Activated CD4-positive, alpha-beta memory T cell treated with anti-CD3 and anti-CD28 coated beads, Interleukin-2, amount 10 ng/mL, durations not matched to agents 7 days and 5 days (primary cell): ENCODE measurements at regions not wholly inside any gene's neighbourhood (a gene's known extent, or its start where the extent isn't known, plus 50 kb on each side); places are given as distances from the start of the nearest gene placed in this dataset.

Source experiments
- CTCF ChIA-PET: fragments of 350-600 bp; sonication (Branson Sonifier 250); formaldehyde crosslinking; loops from one replicate; lab custom pipeline; 2021; ENCODE audit warnings: antibody characterized with exemption, inconsistent platforms; lab: Charles Lee
- POLR2A ChIA-PET: fragments of 350-600 bp; sonication (Branson Sonifier 250); formaldehyde crosslinking; loops from one replicate; lab custom pipeline; 2021; ENCODE audit warnings: antibody characterized with exemption; lab: Charles Lee
- DNase-seq: peaks from one replicate; pipeline ENCODE4 v3.0.0-alpha.2; 2020
- H3K27ac Mint-ChIP-seq: one replicate; pipeline ENCODE4 v1.8.0; 2021; ENCODE audit warnings: mild to moderate bottlenecking, mixed read lengths
- H3K27me3 Mint-ChIP-seq: one replicate; pipeline ENCODE4 v1.8.0; 2021; ENCODE audit warnings: mixed read lengths
- H3K36me3 Mint-ChIP-seq: one replicate; pipeline ENCODE4 v1.8.0; 2021; ENCODE audit warnings: low read depth, mixed read lengths
- H3K4me1 Mint-ChIP-seq: one replicate; pipeline ENCODE4 v1.8.0; 2021; ENCODE audit warnings: mixed read lengths
- H3K4me3 Mint-ChIP-seq: one replicate; pipeline ENCODE4 v1.8.0; 2021; ENCODE audit warnings: mild to moderate bottlenecking, mixed read lengths
- H3K9me3 Mint-ChIP-seq: one replicate; pipeline ENCODE4 v1.8.0; 2021; ENCODE audit warnings: mixed read lengths

GRCh38 chr1:182129398-182129797 lies 67.9 kb upstream of the ZNF648 start:
- no peak for DNase-seq
- H3K9me3 Mint-ChIP-seq = peaks cover 18% of the 10 kb centered on the region
- no peak overlapping the region for H3K4me3 Mint-ChIP-seq
- H3K27ac Mint-ChIP-seq = no peak overlapping the region
- H3K27me3 Mint-ChIP-seq = peaks cover 3% of the 10 kb centered on the region
- ChIA-PET POLR2A (no interaction called here), CTCF (interaction anchor here (3.9 kb wide), 1 partner anchor 14 kb away, joined by 17 read pairs; no protein-coding TSS in a partner anchor)
- peaks cover 7% of the 10 kb centered on the region for H3K36me3 Mint-ChIP-seq
- H3K4me1 Mint-ChIP-seq = no peaks in the 10 kb centered on the region

DNA sequence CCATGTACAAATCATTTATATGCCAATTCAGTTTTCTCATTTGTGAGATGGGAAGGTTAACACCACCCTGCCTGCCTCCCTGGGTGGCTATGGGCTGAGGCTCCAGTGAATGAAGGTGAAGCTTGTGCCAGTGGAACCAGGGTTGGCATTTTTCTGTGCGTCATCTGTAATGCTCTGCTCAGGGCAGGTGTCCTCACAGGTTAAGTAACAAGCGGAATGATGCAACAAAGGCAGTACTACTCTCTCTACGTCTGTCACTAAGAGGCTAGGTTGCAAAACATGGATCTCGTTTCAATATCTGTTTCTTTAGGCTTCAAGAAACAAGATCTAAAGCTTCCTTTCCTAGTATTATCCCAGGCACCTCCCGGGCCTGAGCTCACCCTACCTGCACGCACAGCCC lies 67.0 kb upstream of the ZNF648 start:
- ChIA-PET CTCF (interaction anchor here (2.1 kb wide), 1 partner anchor 15 kb away, joined by 6 read pairs; no protein-coding TSS in a partner anchor), POLR2A (no interaction called here)
- Mint-ChIP-seq H3K36me3 (no peaks in the 10 kb centered on the region), H3K4me1 (no peaks in the 10 kb centered on the region), H3K9me3 (peaks cover 10% of the 10 kb centered on the region), H3K4me3 (no peak overlapping the region), H3K27me3 (peaks cover 3% of the 10 kb centered on the region), H3K27ac (no peak overlapping the region)
- DNase-seq = no peak

DNA sequence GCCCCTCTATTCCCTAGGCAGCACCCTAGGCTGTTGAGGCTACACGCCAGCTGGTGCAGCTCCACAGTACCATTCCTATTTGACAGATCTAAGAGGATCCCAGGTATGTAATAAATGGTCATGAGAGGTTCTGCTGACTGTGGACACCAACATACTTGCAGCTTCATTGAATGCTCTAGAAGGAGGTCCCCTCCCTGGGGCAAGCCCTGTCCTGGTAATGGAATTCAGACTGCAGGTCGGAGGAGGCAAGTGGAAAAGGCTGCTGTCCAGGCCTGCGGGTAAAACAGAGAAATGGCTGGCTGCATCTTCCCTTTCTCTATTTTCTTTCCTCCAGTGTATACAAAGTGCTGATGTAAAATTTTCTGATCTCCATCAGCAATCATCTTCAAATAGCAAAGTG lies 66.1 kb upstream of the ZNF648 start:
- ChIA-PET POLR2A (no interaction called here), CTCF (interaction anchor here (2.1 kb wide), 1 partner anchor 16 kb away, joined by 6 read pairs; no protein-coding TSS in a partner anchor)
- Mint-ChIP-seq H3K4me1 (no peaks in the 10 kb centered on the region), H3K27ac (no peak overlapping the region), H3K36me3 (no peaks in the 10 kb centered on the region), H3K27me3 (peaks cover 3% of the 10 kb centered on the region), H3K9me3 (peaks cover 6% of the 10 kb centered on the region), H3K4me3 (no peak overlapping the region)
- no peak for DNase-seq

- Mint-ChIP-seq H3K36me3 (no peaks in the 10 kb centered on the region), H3K27me3 (peaks cover 10% of the 10 kb centered on the region), H3K4me3 (no peak overlapping the region), H3K9me3 (no peaks in the 10 kb centered on the region), H3K4me1 (no peaks in the 10 kb centered on the region), H3K27ac (no peak overlapping the region)
- POLR2A ChIA-PET = no interaction called here
- DNase-seq = no peak
- CTCF ChIA-PET = no interaction called here
Measured at GRCh38 chr1:182126272-182126800, 64.8 kb upstream of the ZNF648 start.

DNA sequence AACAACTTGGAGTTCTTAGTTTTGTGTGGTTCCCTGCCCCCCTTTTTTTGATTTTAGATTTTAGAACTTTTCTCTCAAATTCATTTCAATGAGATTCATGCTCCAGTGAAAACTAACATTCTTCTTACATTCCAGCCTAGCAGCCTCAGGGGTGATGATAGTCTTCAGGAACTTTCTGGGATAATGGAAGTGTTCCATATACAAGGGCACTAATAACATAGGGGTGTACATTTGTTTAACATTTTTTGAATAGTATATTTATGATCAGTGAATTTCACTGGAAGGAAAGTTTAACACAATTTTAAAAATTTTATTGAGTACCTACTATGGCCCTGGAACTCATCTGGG lies 61.4 kb upstream of the ZNF648 start:
- CTCF ChIA-PET = no interaction called here
- POLR2A ChIA-PET = no interaction called here
- no peak for DNase-seq
- Mint-ChIP-seq H3K27me3 (peaks cover 14% of the 10 kb centered on the region), H3K36me3 (no peaks in the 10 kb centered on the region), H3K4me1 (no peaks in the 10 kb centered on the region), H3K4me3 (no peak overlapping the region), H3K9me3 (no peaks in the 10 kb centered on the region), H3K27ac (no peak overlapping the region)

DNA sequence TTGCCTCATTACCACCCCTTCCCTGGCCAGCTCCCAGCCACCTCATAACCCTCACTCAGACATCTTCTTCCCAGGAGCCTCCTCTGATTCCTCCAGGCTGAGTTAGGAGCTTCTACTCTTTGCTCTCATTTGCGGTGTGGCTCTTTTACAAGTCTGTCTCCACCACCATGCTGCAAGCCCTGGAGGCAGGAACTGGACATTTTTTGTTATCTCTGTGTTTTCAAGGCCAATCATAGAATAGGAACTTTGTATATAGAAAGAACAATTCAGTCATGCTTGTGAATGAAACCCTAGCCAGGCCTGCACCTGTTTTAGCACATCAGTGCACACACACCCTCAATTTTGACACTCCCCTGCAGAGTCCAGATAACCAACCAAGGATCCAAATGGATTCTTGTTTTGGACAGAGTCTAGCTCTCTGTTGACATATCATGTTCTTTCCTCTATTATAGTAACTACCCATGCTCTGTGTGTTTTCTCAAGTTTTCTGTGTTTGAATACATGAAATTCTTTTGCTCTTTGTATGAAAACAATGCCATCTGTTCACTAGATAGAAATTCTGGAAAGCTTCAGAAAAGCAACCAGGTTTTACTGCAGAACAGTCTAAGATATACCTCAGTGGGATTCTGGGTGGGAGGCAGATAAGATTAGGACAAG lies 60.9 kb upstream of the ZNF648 start:
- Mint-ChIP-seq H3K27me3 (peaks cover 14% of the 10 kb centered on the region), H3K36me3 (no peaks in the 10 kb centered on the region), H3K4me1 (no peaks in the 10 kb centered on the region), H3K9me3 (no peaks in the 10 kb centered on the region), H3K27ac (no peak overlapping the region), H3K4me3 (no peak overlapping the region)
- ChIA-PET CTCF (no interaction called here), POLR2A (no interaction called here)
- DNase-seq = no peak

DNA sequence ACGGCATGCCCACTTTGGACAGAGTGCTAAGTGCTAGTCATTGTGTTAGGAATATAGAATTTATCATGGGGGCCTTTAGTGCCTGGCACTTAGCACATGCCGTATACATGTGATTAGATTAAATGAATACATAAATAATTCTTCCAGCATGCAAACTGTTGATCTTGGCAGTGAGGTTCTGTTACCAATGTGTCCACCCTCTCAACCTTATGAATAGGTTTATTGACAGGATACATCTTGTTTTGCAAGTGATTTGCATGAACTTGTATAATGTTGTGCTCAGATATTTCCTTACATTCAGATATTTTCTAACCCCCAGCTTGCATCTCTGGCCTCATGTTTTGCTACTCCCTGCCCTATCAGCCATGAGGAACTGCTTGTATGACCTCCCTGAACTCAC lies 60.3 kb upstream of the ZNF648 start:
- Mint-ChIP-seq H3K27ac (no peak overlapping the region), H3K4me3 (no peak overlapping the region), H3K9me3 (no peaks in the 10 kb centered on the region), H3K36me3 (no peaks in the 10 kb centered on the region), H3K27me3 (peaks cover 17% of the 10 kb centered on the region), H3K4me1 (no peaks in the 10 kb centered on the region)
- CTCF ChIA-PET = no interaction called here
- POLR2A ChIA-PET = no interaction called here
- no peak for DNase-seq

- H3K9me3 Mint-ChIP-seq = no peaks in the 10 kb centered on the region
- H3K27ac Mint-ChIP-seq = no peak overlapping the region
- CTCF ChIA-PET = no interaction called here
- H3K4me1 Mint-ChIP-seq = no peaks in the 10 kb centered on the region
- DNase-seq = no peak
- no peak overlapping the region for H3K4me3 Mint-ChIP-seq
- H3K27me3 Mint-ChIP-seq = peaks cover 17% of the 10 kb centered on the region
- POLR2A ChIA-PET = no interaction called here
- no peaks in the 10 kb centered on the region for H3K36me3 Mint-ChIP-seq
Measured at GRCh38 chr1:182120411-182121258, 59.1 kb upstream of the ZNF648 start.

DNA sequence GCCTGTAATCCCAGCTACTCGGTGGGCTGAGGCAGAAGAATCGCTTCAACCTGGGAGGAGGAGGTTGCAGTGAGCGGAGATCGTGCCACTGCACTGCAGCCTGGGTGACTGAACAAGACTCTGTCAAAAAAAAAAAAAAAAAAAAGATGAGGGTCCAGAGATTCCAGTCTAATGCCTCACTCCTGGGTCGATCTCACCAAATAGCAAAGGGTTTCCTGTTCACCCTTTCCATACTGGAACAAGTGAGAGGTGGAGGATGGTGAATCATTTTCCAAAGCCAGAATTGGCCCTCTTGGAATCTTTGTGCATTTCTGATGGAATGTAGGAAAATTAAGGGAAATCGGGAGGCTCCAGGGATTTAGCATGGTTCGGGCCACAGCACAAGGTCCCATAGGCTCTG lies 58.1 kb upstream of the ZNF648 start:
- ChIA-PET POLR2A (no interaction called here), CTCF (no interaction called here)
- Mint-ChIP-seq H3K4me1 (no peaks in the 10 kb centered on the region), H3K36me3 (no peaks in the 10 kb centered on the region), H3K9me3 (no peaks in the 10 kb centered on the region), H3K4me3 (no peak overlapping the region), H3K27ac (no peak overlapping the region), H3K27me3 (peaks cover 19% of the 10 kb centered on the region)
- DNase-seq = no peak

DNA sequence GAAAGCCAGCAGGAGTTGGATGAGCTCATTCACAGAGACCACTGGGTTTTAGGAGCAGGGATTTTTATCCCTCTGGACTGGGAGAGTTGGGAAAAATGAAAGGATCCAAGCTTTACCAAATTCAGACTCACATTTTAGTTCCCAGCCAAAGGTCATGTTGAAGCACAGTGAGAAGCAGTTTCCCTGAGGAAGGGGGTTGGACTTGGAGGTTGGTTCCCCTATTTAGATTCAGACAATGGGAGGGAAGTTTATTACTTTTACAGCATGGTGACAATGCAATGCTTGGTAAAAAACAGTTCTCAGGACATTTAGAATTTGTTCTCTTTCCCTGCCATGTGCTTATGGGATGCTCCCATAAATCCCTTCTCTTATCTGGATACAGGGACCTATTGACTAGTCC lies 57.3 kb upstream of the ZNF648 start:
- no peak overlapping the region for H3K4me3 Mint-ChIP-seq
- H3K36me3 Mint-ChIP-seq = no peaks in the 10 kb centered on the region
- H3K27me3 Mint-ChIP-seq = peaks cover 20% of the 10 kb centered on the region
- ChIA-PET POLR2A (no interaction called here), CTCF (interaction anchor here (0.7 kb wide), 1 partner anchor 38 kb away, joined by 3 read pairs; no protein-coding TSS in a partner anchor)
- no peak for DNase-seq
- H3K4me1 Mint-ChIP-seq = no peaks in the 10 kb centered on the region
- H3K9me3 Mint-ChIP-seq = no peaks in the 10 kb centered on the region
- no peak overlapping the region for H3K27ac Mint-ChIP-seq

DNA sequence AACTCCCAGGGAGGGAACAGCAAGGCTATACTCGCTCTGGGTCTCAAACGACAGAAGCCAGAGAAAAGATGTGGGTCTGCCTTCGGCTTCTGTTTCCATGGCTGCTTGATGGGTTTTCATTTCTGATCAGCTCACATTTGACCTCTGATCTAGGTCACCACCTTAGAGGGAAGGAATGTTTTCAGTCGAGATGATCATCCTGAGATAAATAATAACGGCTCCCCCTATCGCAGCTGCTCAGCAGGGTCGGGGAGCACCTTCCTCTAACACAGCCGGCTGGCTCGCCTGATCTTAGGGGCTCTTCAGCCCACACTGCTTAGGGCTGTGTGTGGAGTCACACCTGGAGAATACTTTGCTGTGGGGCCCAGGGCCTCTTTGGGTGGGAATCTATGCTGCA lies 53.1 kb upstream of the ZNF648 start:
- Mint-ChIP-seq H3K4me3 (no peak overlapping the region), H3K27ac (no peak overlapping the region), H3K9me3 (no peaks in the 10 kb centered on the region), H3K4me1 (no peaks in the 10 kb centered on the region), H3K36me3 (no peaks in the 10 kb centered on the region), H3K27me3 (peaks cover 24% of the 10 kb centered on the region)
- ChIA-PET POLR2A (no interaction called here), CTCF (interaction anchor here (0.6 to 2.2 kb wide), 2 partner anchors 30 to 184 kb away, joined by 3 to 6 read pairs; no protein-coding TSS in a partner anchor)
- DNase-seq = no peak

- CTCF ChIA-PET = interaction anchor here (0.6 to 2.2 kb wide), 3 partner anchors 29 to 185 kb away, joined by 3 to 6 read pairs (median 5); no protein-coding TSS in a partner anchor
- H3K36me3 Mint-ChIP-seq = no peaks in the 10 kb centered on the region
- H3K4me1 Mint-ChIP-seq = no peaks in the 10 kb centered on the region
- DNase-seq = no peak
- H3K9me3 Mint-ChIP-seq = no peaks in the 10 kb centered on the region
- H3K4me3 Mint-ChIP-seq = no peak overlapping the region
- H3K27me3 Mint-ChIP-seq = peaks cover 25% of the 10 kb centered on the region
- POLR2A ChIA-PET = no interaction called here
- H3K27ac Mint-ChIP-seq = no peak overlapping the region
Measured at GRCh38 chr1:182113879-182114626, 52.5 kb upstream of the ZNF648 start.

DNA sequence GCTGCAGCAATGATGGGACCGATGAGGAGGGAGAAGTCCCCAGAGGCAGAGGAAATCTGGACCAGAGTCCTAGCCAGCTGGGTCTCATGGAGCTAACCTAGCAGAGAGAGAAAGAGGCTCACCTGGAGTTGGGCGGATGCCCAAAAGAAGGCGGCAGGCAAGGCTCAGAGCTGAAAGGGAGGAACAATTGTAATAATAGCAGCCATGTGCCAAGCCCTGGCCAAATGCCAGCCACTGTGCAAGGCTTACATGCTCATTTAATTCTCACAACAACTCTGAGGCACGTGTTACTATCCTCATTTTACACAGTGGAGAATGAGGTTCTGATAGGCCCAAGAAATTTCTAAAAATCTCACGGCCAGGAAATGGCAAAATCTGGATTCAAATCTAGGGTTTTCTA lies 50.0 kb upstream of the ZNF648 start:
- Mint-ChIP-seq H3K4me3 (no peak overlapping the region), H3K36me3 (no peaks in the 10 kb centered on the region), H3K27me3 (peaks cover 31% of the 10 kb centered on the region), H3K9me3 (no peaks in the 10 kb centered on the region), H3K4me1 (no peaks in the 10 kb centered on the region), H3K27ac (no peak overlapping the region)
- ChIA-PET CTCF (no interaction called here), POLR2A (no interaction called here)
- no peak for DNase-seq
